ENCODE measurements at regions not wholly inside any gene's neighbourhood (a gene's known extent, or its start where the extent isn't known, plus 50 kb on each side); places are given as distances from the start of the nearest gene placed in this dataset.

- no peak overlapping the region for H3K9ac ChIP-seq (ENCODE audit: insufficient read depth in 1 of 2, low read depth in 2 of 2, low read length in 2 of 2)
- in situ Hi-C loops (cut with MboI), result no loop called here
- BruUV-seq (replicated peaks), result no TSS peak
- DNase-seq (ENCODE audit: extremely low read depth in 1 of 4, low spot score in 3 of 4) (no peak), FAIRE-seq (no peak), ATAC-seq (no peak)
- ChIA-PET CTCF (ENCODE audit: low intra/inter-chr PET ratio) (no interaction called here), POLR2A (no interaction called here)
- H2AFZ ChIP-seq (ENCODE audit: low read depth, low read length), result no peak overlapping the region
- H3K9me3 ChIP-seq (replicated peaks; ENCODE audit: control insufficient read depth, insufficient read depth, low read depth, low read length), result no peaks in the 10 kb centered on the region
- no peak overlapping the region for H3K27ac ChIP-seq (ENCODE audit: extremely low read depth, low read depth, low read length)
- no peaks in the 10 kb centered on the region for H4K20me1 ChIP-seq (replicated peaks; ENCODE audit: control insufficient read depth, insufficient read depth, low read length)
- intact Hi-C loops (cut with micrococcal nuclease), result no loop called here
- no peaks in the 10 kb centered on the region for H3K4me1 ChIP-seq (replicated peaks in 1 of 2; ENCODE audit: control insufficient read depth in 2 of 2, insufficient read depth in 2 of 2, low read length in 2 of 2)
- TF ChIP-seq ZSCAN32 (CRISPR knock-in tag; IDR thresholded peaks at IDR 0.05) (no peak), TCF3 (CRISPR knock-in tag; IDR thresholded peaks at IDR 0.05) (no peak), HNRNPLL (IDR thresholded peaks at IDR 0.05; ENCODE audit: low read depth, low read length, poor library complexity, severe bottlenecking) (no peak), ZNF316 (IDR thresholded peaks at IDR 0.05) (peak; percentile 23; the same call in 1 of the 2 replicates)
- no peaks in the 10 kb centered on the region for H3K79me2 ChIP-seq (ENCODE audit: control insufficient read depth, insufficient read depth, low read length)
- H3K9me1 ChIP-seq (ENCODE audit: control insufficient read depth, insufficient read depth, low read length), result no peaks in the 10 kb centered on the region
- H3K4me3 ChIP-seq, result no peak overlapping the region
- H3K4me2 ChIP-seq (ENCODE audit: insufficient read depth, low read length), result no peak overlapping the region
- WGBS (ENCODE audit: insufficient coverage, low coverage, missing lambda C conversion rate), result 0% methylated on average over 2 of the region's 2 CpGs
- H3K27me3 ChIP-seq (ENCODE audit: control insufficient read depth in 2 of 2, insufficient read depth in 2 of 2, low read length in 2 of 2), result peaks cover 0 to 3% of the 10 kb centered on the region in 2 experiments; a peak in 1 of 5 replicates
- H3K36me3 ChIP-seq (ENCODE audit: control insufficient read depth, insufficient read depth, low read length), result no peaks in the 10 kb centered on the region
Observed at GRCh38 chr18:75554644-75555185, 127.2 kb upstream of the SMIM21 start.

DNA sequence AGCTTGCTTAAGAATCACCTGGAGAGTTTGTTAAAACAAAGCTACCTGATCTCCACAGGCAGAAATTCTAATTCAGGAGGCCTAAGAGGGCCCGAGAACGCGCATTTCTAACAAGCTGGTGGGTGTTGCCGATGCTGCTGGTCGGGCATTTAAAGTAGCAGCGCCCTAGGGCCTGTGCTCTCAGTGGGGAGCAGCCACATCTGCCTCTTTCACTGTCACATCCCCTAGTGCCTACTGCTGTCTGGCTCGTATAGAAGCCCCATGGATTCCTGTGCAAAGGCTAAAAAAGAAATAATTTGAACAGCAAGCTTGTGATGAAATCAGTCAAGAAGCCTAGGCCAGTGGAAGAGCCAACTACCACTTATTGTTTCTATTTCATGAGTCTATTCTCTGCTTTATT is 126.7 kb upstream of the SMIM21 start:
- no TSS peak for BruUV-seq (replicated peaks)

More for the DNA sequence above, 126.7 kb upstream of the SMIM21 start:
- Histone ChIP-seq H3K27ac (ENCODE audit: extremely low read depth, low read depth, low read length) (no peak overlapping the region), H2AFZ (ENCODE audit: low read depth, low read length) (no peak overlapping the region), H3K4me2 (ENCODE audit: insufficient read depth, low read length) (no peak overlapping the region), H3K9me3 (replicated peaks; ENCODE audit: control insufficient read depth, insufficient read depth, low read depth, low read length) (no peaks in the 10 kb centered on the region), H3K27me3 (ENCODE audit: control insufficient read depth in 2 of 2, insufficient read depth in 2 of 2, low read length in 2 of 2) (peaks cover 0 to 3% of the 10 kb centered on the region in 2 experiments; a peak in 1 of 5 replicates), H3K9me1 (ENCODE audit: control insufficient read depth, insufficient read depth, low read length) (no peaks in the 10 kb centered on the region), H3K9ac (ENCODE audit: insufficient read depth in 1 of 2, low read depth in 2 of 2, low read length in 2 of 2) (no peak overlapping the region), H3K4me3 (no peak overlapping the region), H4K20me1 (replicated peaks; ENCODE audit: control insufficient read depth, insufficient read depth, low read length) (no peaks in the 10 kb centered on the region), H3K79me2 (ENCODE audit: control insufficient read depth, insufficient read depth, low read length) (no peaks in the 10 kb centered on the region), H3K36me3 (ENCODE audit: control insufficient read depth, insufficient read depth, low read length) (no peaks in the 10 kb centered on the region), H3K4me1 (replicated peaks in 1 of 2; ENCODE audit: control insufficient read depth in 2 of 2, insufficient read depth in 2 of 2, low read length in 2 of 2) (no peaks in the 10 kb centered on the region)
- intact Hi-C loops (cut with micrococcal nuclease) (no loop called here), in situ Hi-C loops (cut with MboI) (no loop called here)
- ChIA-PET POLR2A (no interaction called here), CTCF (ENCODE audit: low intra/inter-chr PET ratio) (no interaction called here)
- TF ChIP-seq ZFPM2 (CRISPR knock-in tag; IDR thresholded peaks at IDR 0.05) (no peak), ZBTB7A (IDR thresholded peaks at IDR 0.05; ENCODE audit: borderline replicate concordance, control insufficient read depth, low read depth, low read length) (no peak), BDP1 (IDR thresholded peaks at IDR 0.05; ENCODE audit: insufficient read depth, insufficient read length) (no peak), MCM3 (IDR thresholded peaks at IDR 0.05) (no peak), CEBPB (tag; IDR thresholded peaks at IDR 0.05) (no peak), ZKSCAN8 (CRISPR knock-in tag; IDR thresholded peaks at IDR 0.05) (no peak), NONO (IDR thresholded peaks at IDR 0.05; ENCODE audit: low read depth in 2 of 2, low read length in 1 of 2) (no peak), SP1 (CRISPR knock-in tag; IDR thresholded peaks at IDR 0.05) (no peak), ESRRB (CRISPR knock-in tag; IDR thresholded peaks at IDR 0.05; ENCODE audit: borderline replicate concordance) (no peak), POLR2AphosphoS5 (IDR thresholded peaks at IDR 0.05; ENCODE audit: control insufficient read depth, insufficient read depth, low read depth, low read length) (no peak)
- FAIRE-seq, result no peak
- WGBS (ENCODE audit: insufficient coverage, low coverage, missing lambda C conversion rate), result 0% methylated on average over 4 of the region's 7 CpGs
- no peak for ATAC-seq
- DNase-seq (ENCODE audit: extremely low read depth in 1 of 4, low spot score in 3 of 4), result no peak

All from K562 (cell line).